ENCODE measurements at regions not wholly inside any gene's neighbourhood (a gene's known extent, or its start where the extent isn't known, plus 50 kb on each side); places are given as distances from the start of the nearest gene placed in this dataset.

DNA sequence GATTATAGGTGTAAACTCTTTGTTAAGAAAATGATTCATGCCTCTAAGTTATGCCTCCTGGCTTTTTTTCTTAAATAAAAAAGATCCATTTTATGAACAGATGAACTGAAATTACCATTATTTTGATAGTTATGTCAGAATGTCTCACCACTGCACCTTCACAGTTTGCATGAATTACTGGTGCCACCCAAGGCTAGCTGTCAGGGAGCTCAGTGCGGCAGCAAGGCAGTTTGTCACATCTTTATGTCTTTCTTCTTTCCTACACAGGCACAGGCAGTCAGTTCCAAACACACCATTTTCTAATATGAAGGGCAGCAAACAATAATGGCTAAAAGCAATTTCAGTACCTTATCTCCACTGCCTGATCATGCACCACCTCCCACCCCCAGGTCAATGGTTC, 147.7 kb downstream of the SREK1 start:
- TF ChIP-seq, protein P1, sequence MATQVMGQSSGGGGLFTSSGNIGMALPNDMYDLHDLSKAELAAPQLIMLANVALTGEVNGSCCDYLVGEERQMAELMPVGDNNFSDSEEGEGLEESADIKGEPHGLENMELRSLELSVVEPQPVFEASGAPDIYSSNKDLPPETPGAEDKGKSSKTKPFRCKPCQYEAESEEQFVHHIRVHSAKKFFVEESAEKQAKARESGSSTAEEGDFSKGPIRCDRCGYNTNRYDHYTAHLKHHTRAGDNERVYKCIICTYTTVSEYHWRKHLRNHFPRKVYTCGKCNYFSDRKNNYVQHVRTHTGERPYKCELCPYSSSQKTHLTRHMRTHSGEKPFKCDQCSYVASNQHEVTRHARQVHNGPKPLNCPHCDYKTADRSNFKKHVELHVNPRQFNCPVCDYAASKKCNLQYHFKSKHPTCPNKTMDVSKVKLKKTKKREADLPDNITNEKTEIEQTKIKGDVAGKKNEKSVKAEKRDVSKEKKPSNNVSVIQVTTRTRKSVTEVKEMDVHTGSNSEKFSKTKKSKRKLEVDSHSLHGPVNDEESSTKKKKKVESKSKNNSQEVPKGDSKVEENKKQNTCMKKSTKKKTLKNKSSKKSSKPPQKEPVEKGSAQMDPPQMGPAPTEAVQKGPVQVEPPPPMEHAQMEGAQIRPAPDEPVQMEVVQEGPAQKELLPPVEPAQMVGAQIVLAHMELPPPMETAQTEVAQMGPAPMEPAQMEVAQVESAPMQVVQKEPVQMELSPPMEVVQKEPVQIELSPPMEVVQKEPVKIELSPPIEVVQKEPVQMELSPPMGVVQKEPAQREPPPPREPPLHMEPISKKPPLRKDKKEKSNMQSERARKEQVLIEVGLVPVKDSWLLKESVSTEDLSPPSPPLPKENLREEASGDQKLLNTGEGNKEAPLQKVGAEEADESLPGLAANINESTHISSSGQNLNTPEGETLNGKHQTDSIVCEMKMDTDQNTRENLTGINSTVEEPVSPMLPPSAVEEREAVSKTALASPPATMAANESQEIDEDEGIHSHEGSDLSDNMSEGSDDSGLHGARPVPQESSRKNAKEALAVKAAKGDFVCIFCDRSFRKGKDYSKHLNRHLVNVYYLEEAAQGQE (IDR thresholded peaks at IDR 0.05; ENCODE audit: low read depth), result no peak
- no peak for TF ChIP-seq RAD21 (IDR thresholded peaks at IDR 0.05; ENCODE audit: low read depth)
- TF ChIP-seq TCF12 (IDR thresholded peaks at IDR 0.05; ENCODE audit: low read depth), result no peak
- TF ChIP-seq EP300 (IDR thresholded peaks at IDR 0.05; ENCODE audit: borderline replicate concordance), result no peak
- TF ChIP-seq TAF1 (IDR thresholded peaks at IDR 0.05; ENCODE audit: low read depth), result no peak
- no peak for TF ChIP-seq YY1 (IDR thresholded peaks at IDR 0.05; ENCODE audit: low read depth)
- no peak for TF ChIP-seq MAX (IDR thresholded peaks at IDR 0.05)
- no peak for TF ChIP-seq NFIC (IDR thresholded peaks at IDR 0.05)
- TF ChIP-seq, protein P2, sequence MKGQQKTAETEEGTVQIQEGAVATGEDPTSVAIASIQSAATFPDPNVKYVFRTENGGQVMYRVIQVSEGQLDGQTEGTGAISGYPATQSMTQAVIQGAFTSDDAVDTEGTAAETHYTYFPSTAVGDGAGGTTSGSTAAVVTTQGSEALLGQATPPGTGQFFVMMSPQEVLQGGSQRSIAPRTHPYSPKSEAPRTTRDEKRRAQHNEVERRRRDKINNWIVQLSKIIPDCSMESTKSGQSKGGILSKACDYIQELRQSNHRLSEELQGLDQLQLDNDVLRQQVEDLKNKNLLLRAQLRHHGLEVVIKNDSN (IDR thresholded peaks at IDR 0.05), result no peak
- no peak for TF ChIP-seq CEBPB (IDR thresholded peaks at IDR 0.05)
- no peak for TF ChIP-seq CREB1 (IDR thresholded peaks at IDR 0.05; ENCODE audit: low read depth)

Measured in Ishikawa (cell line).